GM18861 (cell line): ENCODE measurements at regions not wholly inside any gene's neighbourhood (a gene's known extent, or its start where the extent isn't known, plus 50 kb on each side); places are given as distances from the start of the nearest gene placed in this dataset.

Source experiments
- ATAC-seq: cut with Tn5 transposase; IDR thresholded peaks from one replicate; pipeline ENCODE4 v1.9.1; 2021; ENCODE audit not compliant: unreplicated experiment

DNA sequence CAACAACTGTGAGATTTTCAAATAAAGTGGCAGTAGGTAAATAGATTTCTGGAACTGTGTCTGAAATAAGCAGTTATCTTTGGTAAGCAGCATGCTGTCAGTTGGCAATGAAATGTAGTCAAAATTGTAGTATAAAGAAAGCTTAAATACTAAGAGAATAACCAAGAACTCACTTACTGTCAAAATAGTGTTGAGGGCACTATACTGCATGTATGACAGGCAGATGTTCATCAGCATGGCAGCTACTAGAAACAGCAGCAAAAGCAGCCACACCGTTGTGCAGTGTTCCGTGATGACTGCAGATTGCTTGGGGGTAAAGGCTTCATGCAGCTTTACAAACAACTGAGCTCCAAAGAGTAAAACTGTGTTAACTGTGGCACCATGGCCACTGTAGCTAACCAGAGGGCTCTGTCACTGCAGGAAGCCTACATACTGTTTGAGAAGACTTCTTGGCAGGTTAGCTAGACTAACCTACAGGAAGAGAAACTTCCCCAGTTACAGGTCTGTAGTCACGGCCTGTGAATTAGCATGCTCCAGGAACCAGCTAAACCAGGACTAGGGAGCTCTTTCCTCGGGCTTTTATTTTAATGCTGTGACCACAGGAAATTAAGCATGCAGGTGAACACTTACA lies 459.7 kb downstream of the TBL1XR1 start:
- ATAC-seq = no peak

- no peak for ATAC-seq
Measured at GRCh38 chr3:176734146-176734545, 463.1 kb downstream of the TBL1XR1 start.

DNA sequence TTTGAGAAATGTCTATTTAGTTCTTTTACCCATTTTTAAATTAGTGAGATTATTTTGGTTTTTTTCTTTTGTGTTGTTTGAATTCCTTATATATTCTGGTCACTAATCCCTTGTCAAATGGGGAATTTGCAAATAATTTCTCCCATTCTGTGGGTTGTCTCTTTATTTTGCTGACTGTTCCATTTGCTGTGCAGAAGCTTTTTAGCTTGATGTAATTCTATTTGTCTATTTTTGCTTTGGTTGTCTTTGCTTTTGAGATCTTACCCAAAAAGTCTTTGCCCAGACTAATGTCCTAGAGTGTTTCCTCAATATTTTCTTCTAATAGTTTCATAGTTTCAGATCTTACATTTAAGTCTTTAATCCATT lies 472.9 kb downstream of the TBL1XR1 start:
- ATAC-seq = no peak

GRCh38 chr3:176723758-176724393 lies 473.4 kb downstream of the TBL1XR1 start:
- no peak for ATAC-seq

DNA sequence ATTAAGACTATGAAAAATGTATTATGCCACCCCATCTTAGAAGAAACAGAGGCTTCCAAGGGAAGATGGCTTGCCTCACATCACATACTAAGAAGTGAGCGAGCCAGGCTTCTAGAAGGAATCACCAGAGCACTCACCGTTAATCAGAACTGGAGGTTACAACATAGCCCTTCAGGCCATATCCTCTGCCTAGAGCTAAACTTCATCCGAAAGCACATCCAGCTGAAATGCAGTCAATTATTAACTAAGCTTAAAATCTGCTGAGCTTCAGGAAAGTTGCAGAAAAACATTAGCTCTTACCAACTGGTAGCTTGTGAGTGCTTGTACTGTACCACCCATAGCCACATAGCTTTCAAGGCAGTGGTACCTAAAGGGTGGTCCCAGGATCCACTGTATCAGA lies 483.2 kb downstream of the TBL1XR1 start:
- no peak for ATAC-seq

- ATAC-seq = no peak
Measured at GRCh38 chr3:176712191-176712590, 485.1 kb downstream of the TBL1XR1 start.

DNA sequence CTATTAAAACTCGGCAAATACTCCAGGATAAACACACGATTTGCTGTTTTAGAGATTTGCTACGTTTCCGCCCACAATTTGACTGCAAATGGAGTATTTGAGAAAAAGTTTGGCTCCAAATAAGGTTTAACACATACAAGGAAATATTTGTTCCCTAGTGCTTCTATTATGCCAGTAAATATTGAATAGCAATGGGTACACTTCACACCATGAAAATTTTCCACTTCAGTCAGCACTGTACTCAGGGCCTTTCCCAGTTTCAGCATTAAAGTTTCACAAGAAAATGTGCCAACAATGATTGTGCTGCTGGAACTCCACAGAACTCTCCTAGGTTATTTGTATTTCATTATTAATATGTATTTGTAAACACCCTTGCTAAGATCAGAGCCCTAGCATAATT lies 498.0 kb downstream of the TBL1XR1 start:
- ATAC-seq = no peak

GRCh38 chr3:176697284-176697889 lies 499.9 kb downstream of the TBL1XR1 start:
- ATAC-seq = no peak

DNA sequence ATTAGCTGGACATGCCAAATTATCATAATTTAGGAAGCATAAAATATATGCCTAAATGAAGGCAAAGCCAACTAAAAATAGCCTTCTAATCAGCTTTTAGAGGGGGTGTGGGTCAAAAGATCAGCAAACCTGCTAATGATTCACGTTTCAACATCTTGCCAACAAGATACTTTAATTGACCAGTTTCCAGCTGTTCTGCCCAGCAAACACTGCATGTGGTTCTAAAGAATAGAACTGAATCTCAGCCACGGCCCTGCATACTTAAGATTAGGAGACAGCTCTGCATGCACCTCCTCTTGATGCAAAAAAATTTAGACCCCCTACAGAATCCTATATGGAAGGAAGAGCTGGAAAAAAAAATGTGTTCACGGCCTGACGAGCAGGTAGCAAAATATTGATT lies 500.5 kb downstream of the TBL1XR1 start:
- ATAC-seq = no peak

DNA sequence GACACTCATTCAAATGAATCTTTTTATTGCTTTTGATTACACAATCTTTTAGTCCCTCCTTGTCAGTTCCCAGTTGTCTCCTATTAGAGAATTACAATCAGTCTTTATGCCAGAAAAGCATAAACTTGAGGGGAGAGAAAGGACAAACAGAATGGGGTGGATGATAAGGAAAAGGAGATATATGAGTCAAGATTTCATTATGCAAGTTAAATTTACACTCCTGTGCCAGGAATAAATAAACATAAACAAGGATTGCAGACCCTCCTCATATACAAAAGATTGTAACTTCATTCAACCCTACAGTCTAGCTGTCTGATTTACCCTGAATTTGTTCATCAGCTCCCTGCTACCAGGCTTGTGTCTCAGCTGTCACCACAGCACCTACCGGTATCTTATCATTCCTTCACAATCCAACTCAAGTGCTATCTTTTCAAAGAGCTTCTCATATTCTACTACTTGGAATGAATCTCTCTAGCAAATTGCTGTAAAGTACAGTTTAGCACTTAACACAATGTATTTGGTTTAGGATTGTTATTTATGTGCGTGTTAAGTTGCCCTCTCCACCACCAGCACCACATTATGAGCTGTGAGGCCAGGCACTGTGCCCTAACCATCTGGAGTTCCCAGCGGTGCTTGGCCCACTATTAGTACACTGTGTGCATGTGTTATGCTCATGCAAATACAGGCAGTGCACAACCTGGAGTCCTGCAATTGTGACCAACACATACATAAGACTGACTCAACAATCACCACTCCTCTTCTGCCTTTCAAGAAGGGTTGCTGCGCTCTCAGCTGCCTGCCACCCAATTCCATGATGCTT lies 504.1 kb downstream of the TBL1XR1 start:
- no peak for ATAC-seq

- ATAC-seq = no peak
Measured at GRCh38 chr3:176692199-176692965, 504.9 kb downstream of the TBL1XR1 start.

DNA sequence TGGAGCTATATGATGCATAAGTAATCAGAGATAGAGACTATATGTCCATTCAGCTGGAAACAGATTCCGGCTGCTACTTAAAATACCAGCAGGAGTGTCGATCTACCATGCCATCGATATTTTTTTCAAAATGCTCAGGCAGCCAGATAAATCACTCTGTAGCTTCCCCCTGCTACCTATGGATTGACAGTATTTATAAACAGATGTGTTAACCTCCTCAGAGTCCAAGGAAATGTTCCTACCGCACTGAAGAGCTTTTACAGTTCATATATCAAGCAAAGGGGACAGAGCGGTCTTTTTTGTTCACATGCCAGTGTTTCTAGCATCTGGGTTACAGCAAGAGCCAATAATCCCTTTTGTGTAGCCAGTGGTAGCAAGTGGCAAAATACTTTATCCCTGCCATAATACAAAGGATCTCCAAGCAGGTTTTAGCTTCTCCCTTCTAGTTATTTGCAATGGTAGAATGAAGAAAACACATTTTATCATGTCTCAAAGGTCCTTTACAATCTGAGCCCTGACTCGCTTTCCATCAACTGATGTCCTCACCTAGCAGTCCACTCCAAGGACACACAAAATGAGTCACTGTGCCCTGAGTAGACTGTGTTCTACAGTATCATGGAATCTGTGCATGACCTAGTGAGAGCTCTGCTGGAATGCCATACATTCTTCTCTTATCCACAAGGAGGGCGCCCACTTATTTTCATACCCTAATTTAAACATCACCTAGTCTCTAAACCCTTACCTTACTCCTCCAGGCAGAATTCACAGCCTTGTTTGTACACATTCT lies 507.0 kb downstream of the TBL1XR1 start:
- ATAC-seq = no peak

- no peak for ATAC-seq
Measured at GRCh38 chr3:176687754-176688153, 509.5 kb downstream of the TBL1XR1 start.

GRCh38 chr3:176683382-176683781 lies 513.9 kb downstream of the TBL1XR1 start:
- peak; percentile 57 for ATAC-seq

DNA sequence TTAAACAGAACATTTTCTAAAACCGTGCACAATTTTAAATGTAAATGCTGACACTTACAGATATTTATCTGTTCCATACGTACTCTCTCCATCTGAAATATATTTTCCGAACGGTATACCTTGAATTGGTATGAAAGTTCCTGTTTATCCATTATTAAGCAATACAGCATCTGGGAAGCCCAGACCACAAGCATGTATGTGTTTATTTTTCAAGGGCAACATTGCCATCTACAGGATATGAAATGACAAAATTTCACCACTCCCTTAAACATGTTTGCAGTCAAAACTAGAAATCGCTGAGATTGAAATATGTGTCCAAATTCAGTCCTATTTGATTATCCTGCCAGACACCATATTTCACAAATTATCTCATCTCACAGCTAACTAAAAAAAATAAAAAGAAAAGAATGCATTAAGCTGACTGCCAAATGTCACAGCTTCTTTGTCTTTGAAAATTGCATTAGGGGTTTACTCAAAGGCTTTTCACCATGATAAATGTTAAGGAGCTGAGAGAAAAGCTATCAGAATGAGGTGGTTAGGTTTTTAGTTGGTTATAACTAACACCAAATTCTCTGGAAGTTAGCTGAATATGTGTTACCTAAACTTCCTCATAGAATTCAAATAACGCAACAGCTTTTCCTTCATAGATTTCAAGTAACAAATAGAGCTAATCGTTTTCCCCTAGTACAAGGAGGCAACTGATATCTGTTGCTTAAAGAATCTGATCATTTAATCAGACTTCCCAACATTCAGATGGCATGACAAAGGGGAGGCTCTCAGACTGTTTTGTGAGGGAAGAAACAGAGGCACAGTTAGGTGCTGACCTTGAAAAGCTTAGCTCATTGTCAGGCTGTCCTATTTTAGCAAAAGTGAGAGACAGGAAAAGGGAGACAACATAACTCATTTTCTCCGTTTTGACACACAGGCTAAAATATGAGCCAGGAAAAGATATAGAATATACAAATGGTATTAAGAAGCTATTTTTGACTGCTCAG lies 533.1 kb downstream of the TBL1XR1 start:
- ATAC-seq = peak; percentile 52

DNA sequence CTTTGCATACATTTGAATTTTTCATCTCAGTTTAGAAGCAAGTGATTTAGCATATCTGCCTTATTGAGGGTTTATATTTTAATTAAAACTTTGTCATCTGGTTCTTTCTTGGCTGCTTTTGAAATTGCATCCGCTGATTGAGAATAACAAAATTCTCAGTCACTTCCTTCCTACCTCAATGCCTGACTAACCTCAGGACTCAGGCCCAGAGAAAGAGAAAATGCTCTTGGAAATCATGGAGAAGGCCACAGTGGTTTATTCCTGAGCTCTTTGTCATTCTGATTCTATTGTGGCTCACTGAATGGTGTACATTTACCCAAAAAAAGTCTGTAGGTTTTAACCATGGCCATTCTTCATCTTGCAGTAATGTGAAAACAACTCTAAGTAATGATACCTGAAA lies 533.9 kb downstream of the TBL1XR1 start:
- ATAC-seq = no peak

GRCh38 chr3:176661432-176661964 lies 535.8 kb downstream of the TBL1XR1 start:
- ATAC-seq = no peak

GRCh38 chr3:176655404-176656094 lies 541.7 kb downstream of the TBL1XR1 start:
- no peak for ATAC-seq
